GM19328 (cell line): ENCODE measurements at regions not wholly inside any gene's neighbourhood (a gene's known extent, or its start where the extent isn't known, plus 50 kb on each side); places are given as distances from the start of the nearest gene placed in this dataset.

Experiments used
- ATAC-seq: cut with Tn5 transposase; IDR thresholded peaks from one replicate; pipeline ENCODE4 v1.9.1; 2021; ENCODE audit warnings: mild to moderate bottlenecking, moderate library complexity; ENCODE audit not compliant: unreplicated experiment

- no peak for ATAC-seq
These were observed 90.3 kb upstream of the TMEM17 start for GRCh38 chr2:62596061-62596921.

- ATAC-seq = no peak
These were observed 89.5 kb upstream of the TMEM17 start for GRCh38 chr2:62595474-62595873.

- no peak for ATAC-seq
These were observed 87.8 kb upstream of the TMEM17 start for GRCh38 chr2:62593825-62594224.

GRCh38 chr2:62591491-62591890, 85.5 kb upstream of the TMEM17 start:
- ATAC-seq = no peak

GRCh38 chr2:62589691-62590356, 83.8 kb upstream of the TMEM17 start:
- ATAC-seq = no peak

GRCh38 chr2:62587592-62587991, 81.6 kb upstream of the TMEM17 start:
- ATAC-seq = no peak

- ATAC-seq = peak; percentile 53
These were observed 81.0 kb upstream of the TMEM17 start for GRCh38 chr2:62586981-62587380.

GRCh38 chr2:62578803-62579640, 73.0 kb upstream of the TMEM17 start:
- ATAC-seq = no peak

GRCh38 chr2:62577994-62578781, 72.2 kb upstream of the TMEM17 start:
- no peak for ATAC-seq

- no peak for ATAC-seq
These were observed 70.4 kb upstream of the TMEM17 start for GRCh38 chr2:62576276-62576939.

GRCh38 chr2:62573936-62574335, 67.9 kb upstream of the TMEM17 start:
- no peak for ATAC-seq

GRCh38 chr2:62573137-62573731, 67.2 kb upstream of the TMEM17 start:
- ATAC-seq = no peak

GRCh38 chr2:62570861-62571698, 65.1 kb upstream of the TMEM17 start:
- ATAC-seq = no peak

- no peak for ATAC-seq
These were observed 64.2 kb upstream of the TMEM17 start for GRCh38 chr2:62569907-62570841.

GRCh38 chr2:62568983-62569837, 63.2 kb upstream of the TMEM17 start:
- no peak for ATAC-seq

GRCh38 chr2:62568074-62568473, 62.1 kb upstream of the TMEM17 start:
- no peak for ATAC-seq

- no peak for ATAC-seq
These were observed 61.7 kb upstream of the TMEM17 start for GRCh38 chr2:62567669-62568068.
